Heart right ventricle (tissue), 16 donors: ENCODE measurements at regions not wholly inside any gene's neighbourhood (a gene's known extent, or its start where the extent isn't known, plus 50 kb on each side); places are given as distances from the start of the nearest gene placed in this dataset.

ENCODE experiments used
- ATAC-seq, 8 donors: fragments of 200-7000 bp; cut with Tn5 transposase; one replicate each; pipeline ENCODE4 v1.9.1; 2020; ENCODE audit warnings: mild to moderate bottlenecking in 8 of 8, moderate library complexity in 8 of 8, moderate number of reproducible peaks in 1 of 8
- DNase-seq, 2 donors: peaks; one replicate each; pipeline ENCODE4 v3.0.0-alpha.2; 2020
- H3K27ac ChIP-seq, 10 donors: fragments of 200-600 bp; sonication (generic) in 2 of 10; one replicate each; pipeline versions ENCODE4 v1.5.0 to v1.8.0; 2020 to 2022; ENCODE audit warnings: mild to moderate bottlenecking in 3 of 10
- H3K27me3 ChIP-seq, 7 donors: fragments of 200-600 bp; one replicate each; pipeline ENCODE4 v1.8.0; 2021 to 2022; ENCODE audit warnings: mild to moderate bottlenecking in 2 of 7
- H3K36me3 ChIP-seq, 9 donors: fragments of 200-600 bp; sonication (generic) in 1 of 9; one replicate each; pipeline versions ENCODE4 v1.5.0 to v1.8.0; 2020 to 2022; ENCODE audit warnings: mild to moderate bottlenecking in 2 of 9
- H3K4me1 ChIP-seq, 9 donors: fragments of 200-600 bp; sonication (generic) in 1 of 9; one replicate each; pipeline versions ENCODE4 v1.5.0 to v1.8.0; 2020 to 2022; ENCODE audit warnings: mild to moderate bottlenecking in 4 of 9
- H3K4me3 ChIP-seq, 10 donors: fragments of 200-600 bp; sonication (generic) in 2 of 10; one replicate each; pipeline versions ENCODE4 v1.5.0 to v1.8.0; 2020 to 2022; ENCODE audit warnings: mild to moderate bottlenecking in 7 of 10, moderate library complexity in 2 of 10
- H3K9me3 ChIP-seq, 11 donors: fragments of 200-600 bp in 10 of 11; sonication (generic) in 2 of 11; one replicate each; pipeline versions ENCODE4 v1.5.0 to v1.8.0; 2013 to 2022; ENCODE audit warnings: mild to moderate bottlenecking in 2 of 11, control low read depth in 1 of 11, moderate library complexity in 1 of 11
- WGBS, 2 donors: extraction: QIAGEN DNeasy Blood & Tissue Kit; methylation state at CpG; one replicate each; pipeline ENCODE4 v1.1.7; 2013; ENCODE audit warnings: inconsistent platforms in 1 of 2; 5-methylcytosine and 5-hydroxymethylcytosine counted together
- intact Hi-C, 10 donors: fragments of 100-400 bp; cut with DNase I; formaldehyde crosslinking; loops; one replicate each; pipeline versions ENCODE4 v1.11.1 to v1.14.2; 2022
- TF ChIP-seq, protein P1 (sequence below), 9 donors: fragments of 200-600 bp; sonication (generic) in 2 of 9; IDR thresholded peaks; one replicate each; pipeline versions ENCODE4 v1.5.0 to v1.8.0; 2021 to 2022; ENCODE audit warnings: antibody characterized with exemption in 9 of 9, mild to moderate bottlenecking in 5 of 9, moderate library complexity in 1 of 9
- donor health status: Arrhythmogenic right ventricular cardiomyopathy.
- donor health status: ischemic (EF 13 %, LVEDD 7.1; RV severe dilation, severe dysfunction).
- donor health status: healthy with polysubstance abuse.
- donor health status: DM: no; HTN: yes; CAD: no.
- donor health status: DM: no; HTN: no; CAD: no.
- donor health status: ischemic (EF 25% LVEDD 6.9; RV normal size, moderate dysfunction).
- donor health status: ischemic (EF 25% LVEDD 5.7; RV mildly dilated, moderate dysfunction).
- donor health status: healthy.
- donor health status: DM: yes; HTN: yes; CAD: no.
- donor health status: Ischemic cardiomyopathy.
- donor health status: ischemic (EF 35%, LVEDD 5.7; RV mildly dilated, moderate dysfunction).
- donor health status: nonischemic (EF 11% LVEDD 7.7; RV severe dilation, severe dysfunction).
- donor health status: DM: yes; HTN: yes; CAD: no.
- donor health status: PGD.
- donor health status: ischemic (EF 29% LVEDD 5.4; RV normal size, mild dysfunction).
- donor health status: nonischemic (EF 23%, LVEDD 6.1; RV moderate dilation, normal function).

GRCh38 chr3:178434206-178434805 lies 101.9 kb upstream of the KCNMB2 start:
- Histone ChIP-seq H3K27ac (no peak overlapping the region), H3K4me1 (peaks cover 0 to 11% (median 0%) of the 10 kb centered on the region in 9 donors), H3K4me3 (no peak overlapping the region), H3K27me3 (no peaks in the 10 kb centered on the region), H3K9me3 (no peaks in the 10 kb centered on the region), H3K36me3 (no peaks in the 10 kb centered on the region)
- intact Hi-C loops, result loop anchor here in 1 of 10 donors (5.0 kb wide), 1 partner anchor 533 kb away; no protein-coding TSS in a partner anchor
- TF ChIP-seq, protein P1, sequence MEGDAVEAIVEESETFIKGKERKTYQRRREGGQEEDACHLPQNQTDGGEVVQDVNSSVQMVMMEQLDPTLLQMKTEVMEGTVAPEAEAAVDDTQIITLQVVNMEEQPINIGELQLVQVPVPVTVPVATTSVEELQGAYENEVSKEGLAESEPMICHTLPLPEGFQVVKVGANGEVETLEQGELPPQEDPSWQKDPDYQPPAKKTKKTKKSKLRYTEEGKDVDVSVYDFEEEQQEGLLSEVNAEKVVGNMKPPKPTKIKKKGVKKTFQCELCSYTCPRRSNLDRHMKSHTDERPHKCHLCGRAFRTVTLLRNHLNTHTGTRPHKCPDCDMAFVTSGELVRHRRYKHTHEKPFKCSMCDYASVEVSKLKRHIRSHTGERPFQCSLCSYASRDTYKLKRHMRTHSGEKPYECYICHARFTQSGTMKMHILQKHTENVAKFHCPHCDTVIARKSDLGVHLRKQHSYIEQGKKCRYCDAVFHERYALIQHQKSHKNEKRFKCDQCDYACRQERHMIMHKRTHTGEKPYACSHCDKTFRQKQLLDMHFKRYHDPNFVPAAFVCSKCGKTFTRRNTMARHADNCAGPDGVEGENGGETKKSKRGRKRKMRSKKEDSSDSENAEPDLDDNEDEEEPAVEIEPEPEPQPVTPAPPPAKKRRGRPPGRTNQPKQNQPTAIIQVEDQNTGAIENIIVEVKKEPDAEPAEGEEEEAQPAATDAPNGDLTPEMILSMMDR (IDR thresholded peaks at IDR 0.05), result peak in 5 of 9 donors; percentile 4 to 50 (median 35)
- DNase-seq, result no peak
- ATAC-seq, result peak in 2 of 8 donors; percentile 29 to 34
- 20 to 25% methylated on average over 5 of the region's 5 CpGs for WGBS, 2 donors

DNA sequence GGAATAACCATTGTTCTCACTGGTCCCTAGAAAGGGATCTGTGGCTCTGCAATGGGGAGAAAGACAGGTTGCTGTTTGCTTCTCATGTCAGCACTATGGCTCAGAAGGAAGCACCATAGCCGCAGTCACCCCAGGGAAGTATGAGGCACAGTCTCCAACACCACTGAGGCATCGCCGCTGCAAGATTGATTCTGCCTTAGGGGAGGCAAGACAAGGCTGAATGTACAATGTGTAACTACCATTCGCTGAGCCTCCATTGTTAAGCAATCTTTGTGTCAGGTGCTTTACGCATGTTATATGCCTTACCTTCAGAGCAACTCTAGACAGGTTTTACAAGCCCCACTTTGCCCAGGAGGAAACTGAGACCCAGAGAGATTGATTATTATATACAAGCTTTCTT lies 100.7 kb upstream of the KCNMB2 start:
- Histone ChIP-seq H3K9me3 (no peaks in the 10 kb centered on the region), H3K27me3 (no peaks in the 10 kb centered on the region), H3K36me3 (no peaks in the 10 kb centered on the region), H3K27ac (no peak overlapping the region), H3K4me3 (no peak overlapping the region), H3K4me1 (peaks cover 0 to 11% (median 0%) of the 10 kb centered on the region in 9 donors)
- intact Hi-C loops, result loop anchor here in 6 of 10 donors (5.0 kb wide), 3 partner anchors 512 to 532 kb away; no protein-coding TSS in a partner anchor
- ATAC-seq (no peak), DNase-seq (no peak)
- WGBS, 2 donors, result 98% methylated on average over 5 of the region's 5 CpGs
- TF ChIP-seq, protein P1 (IDR thresholded peaks at IDR 0.05), result no peak

DNA sequence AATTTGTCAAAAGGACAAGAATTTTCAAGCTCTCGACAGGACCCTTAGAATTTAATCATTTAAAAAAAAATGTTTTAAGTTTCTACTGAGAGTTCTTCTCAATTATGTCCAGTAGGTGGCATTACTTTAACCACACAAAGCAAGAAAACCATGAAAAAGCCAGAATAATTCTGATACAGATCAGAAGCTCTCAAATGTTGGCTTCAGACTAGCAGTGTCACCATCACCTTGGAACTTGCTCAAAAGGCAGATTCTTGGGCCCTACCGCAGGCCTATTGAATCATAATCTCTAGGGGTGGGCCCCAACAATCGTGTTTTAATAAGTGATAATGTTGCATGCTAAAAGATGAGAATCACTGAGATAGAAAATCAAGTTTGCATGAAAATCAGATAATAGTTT lies 99.5 kb upstream of the KCNMB2 start:
- Histone ChIP-seq H3K27me3 (no peaks in the 10 kb centered on the region), H3K4me1 (peaks cover 0 to 11% (median 0%) of the 10 kb centered on the region in 9 donors), H3K4me3 (no peak overlapping the region), H3K9me3 (no peaks in the 10 kb centered on the region), H3K27ac (no peak overlapping the region), H3K36me3 (no peaks in the 10 kb centered on the region)
- intact Hi-C loops, result loop anchor here in 7 of 10 donors (2.0 to 5.0 kb wide), 4 partner anchors 511 to 531 kb away; no protein-coding TSS in a partner anchor
- no peak for DNase-seq
- WGBS, 2 donors, result 17 to 20% methylated on average over 3 of the region's 3 CpGs
- TF ChIP-seq, protein P1 (IDR thresholded peaks at IDR 0.05), result peak; percentile 30 to 70 (median 56)
- no peak for ATAC-seq

DNA sequence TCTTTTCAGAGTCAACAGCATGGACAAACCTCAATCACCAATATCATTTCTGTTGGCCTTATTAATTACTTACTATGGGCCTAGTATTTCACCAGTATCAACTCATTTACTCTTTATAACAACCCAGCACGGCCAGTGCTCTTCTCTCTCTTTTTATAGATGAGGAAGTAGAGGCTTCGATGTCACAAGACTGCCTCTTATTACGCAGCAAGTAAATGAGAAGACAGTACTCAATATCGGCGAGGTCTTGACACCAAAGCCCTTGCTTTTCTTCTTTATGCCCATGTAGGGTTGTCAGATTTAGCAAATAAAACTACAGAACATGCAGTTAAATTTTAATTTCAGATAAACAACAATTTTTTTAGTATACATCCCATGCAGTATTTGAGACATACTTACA lies 99.0 kb upstream of the KCNMB2 start:
- no peaks in the 10 kb centered on the region for H3K36me3 ChIP-seq
- ATAC-seq (no peak), DNase-seq (no peak)
- TF ChIP-seq, protein P1 (IDR thresholded peaks at IDR 0.05), result no peak
- 85% methylated on average over 5 of the region's 5 CpGs for WGBS, 2 donors
- intact Hi-C loops, result loop anchor here in 7 of 10 donors (2.0 to 5.0 kb wide), 4 partner anchors 510 to 530 kb away; no protein-coding TSS in a partner anchor
- no peaks in the 10 kb centered on the region for H3K9me3 ChIP-seq
- peaks cover 0 to 11% (median 0%) of the 10 kb centered on the region in 9 donors for H3K4me1 ChIP-seq
- no peak overlapping the region for H3K27ac ChIP-seq
- no peaks in the 10 kb centered on the region for H3K27me3 ChIP-seq
- no peak overlapping the region for H3K4me3 ChIP-seq
